OCI-LY3 (cell line): ENCODE measurements at regions not wholly inside any gene's neighbourhood (a gene's known extent, or its start where the extent isn't known, plus 50 kb on each side); places are given as distances from the start of the nearest gene placed in this dataset.

Source experiments
- CTCF ChIP-seq: fragments of 200-600, 300-600 bp; sonication (generic); IDR thresholded peaks from 2 replicates; pipeline ENCODE4 v1.5.1; 2014; ENCODE audit warnings: antibody characterized with exemption, low read length, low read depth
- EZH2phosphoT487 ChIP-seq: fragments of 200-600 bp; shearing (Covaris generic); IDR thresholded peaks from 2 replicates; pipeline ENCODE4 v1.6.1; 2018; ENCODE audit warnings: antibody characterized with exemption, mixed run types, low read depth

- no peak for TF ChIP-seq CTCF
- TF ChIP-seq EZH2phosphoT487 = no peak
Measured at GRCh38 chr5:125376059-125376641, 629.7 kb upstream of the ZNF608 start.
